GM10266 (cell line): ENCODE measurements at regions not wholly inside any gene's neighbourhood (a gene's known extent, or its start where the extent isn't known, plus 50 kb on each side); places are given as distances from the start of the nearest gene placed in this dataset.

ENCODE experiments used
- DNase-seq: peaks from one replicate; pipeline ENCODE4 v3.0.0; 2012; ENCODE audit errors: extremely low spot score
- TF ChIP-seq, protein P1 (sequence below): IDR thresholded peaks from 2 replicates; pipeline ENCODE4 v1.5.1; 2012; ENCODE audit warnings: mild to moderate bottlenecking, low read depth; ENCODE audit not compliant: control insufficient read depth, insufficient read depth; ENCODE audit errors: missing control alignments

DNA sequence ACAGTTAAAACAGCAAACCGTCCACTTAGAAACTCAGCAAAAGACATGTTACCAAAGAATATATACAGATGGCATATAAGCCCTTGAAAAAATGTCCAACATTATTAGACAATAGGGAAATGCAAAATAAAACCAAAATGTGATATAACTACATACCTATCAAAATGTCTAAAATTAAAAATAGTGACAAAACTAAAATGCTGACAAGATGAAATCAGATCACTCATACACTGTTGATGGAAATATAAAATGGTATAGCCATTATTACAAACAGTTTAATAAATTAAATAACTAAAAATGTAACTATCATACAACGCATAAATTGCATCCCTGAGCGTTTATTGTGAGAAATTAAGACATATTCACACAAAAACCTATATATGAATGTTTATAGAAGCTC, 939.7 kb upstream of the ZWINT start:
- TF ChIP-seq, protein P1, sequence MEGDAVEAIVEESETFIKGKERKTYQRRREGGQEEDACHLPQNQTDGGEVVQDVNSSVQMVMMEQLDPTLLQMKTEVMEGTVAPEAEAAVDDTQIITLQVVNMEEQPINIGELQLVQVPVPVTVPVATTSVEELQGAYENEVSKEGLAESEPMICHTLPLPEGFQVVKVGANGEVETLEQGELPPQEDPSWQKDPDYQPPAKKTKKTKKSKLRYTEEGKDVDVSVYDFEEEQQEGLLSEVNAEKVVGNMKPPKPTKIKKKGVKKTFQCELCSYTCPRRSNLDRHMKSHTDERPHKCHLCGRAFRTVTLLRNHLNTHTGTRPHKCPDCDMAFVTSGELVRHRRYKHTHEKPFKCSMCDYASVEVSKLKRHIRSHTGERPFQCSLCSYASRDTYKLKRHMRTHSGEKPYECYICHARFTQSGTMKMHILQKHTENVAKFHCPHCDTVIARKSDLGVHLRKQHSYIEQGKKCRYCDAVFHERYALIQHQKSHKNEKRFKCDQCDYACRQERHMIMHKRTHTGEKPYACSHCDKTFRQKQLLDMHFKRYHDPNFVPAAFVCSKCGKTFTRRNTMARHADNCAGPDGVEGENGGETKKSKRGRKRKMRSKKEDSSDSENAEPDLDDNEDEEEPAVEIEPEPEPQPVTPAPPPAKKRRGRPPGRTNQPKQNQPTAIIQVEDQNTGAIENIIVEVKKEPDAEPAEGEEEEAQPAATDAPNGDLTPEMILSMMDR: no peak
- DNase-seq: no peak

DNA sequence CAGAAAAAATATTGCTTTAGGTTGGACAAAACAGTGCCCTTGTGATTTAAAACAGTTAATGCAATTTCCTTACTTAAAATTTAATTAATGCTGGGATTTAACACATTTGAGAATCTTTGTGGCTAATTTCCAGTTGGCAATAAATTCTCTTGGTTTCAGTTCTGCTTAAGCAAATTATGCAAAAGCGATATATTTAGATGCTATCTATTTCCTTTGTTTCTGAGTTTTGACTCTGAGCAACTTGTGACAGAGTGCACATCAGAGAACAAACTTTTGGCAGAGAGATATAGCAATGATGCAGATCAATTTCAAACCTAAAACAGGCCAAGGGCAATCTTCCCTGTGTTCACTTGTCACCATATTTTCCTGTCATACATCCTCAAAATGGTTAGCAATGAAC, 933.6 kb upstream of the ZWINT start:
- TF ChIP-seq, protein P1: no peak
- no peak for DNase-seq

DNA sequence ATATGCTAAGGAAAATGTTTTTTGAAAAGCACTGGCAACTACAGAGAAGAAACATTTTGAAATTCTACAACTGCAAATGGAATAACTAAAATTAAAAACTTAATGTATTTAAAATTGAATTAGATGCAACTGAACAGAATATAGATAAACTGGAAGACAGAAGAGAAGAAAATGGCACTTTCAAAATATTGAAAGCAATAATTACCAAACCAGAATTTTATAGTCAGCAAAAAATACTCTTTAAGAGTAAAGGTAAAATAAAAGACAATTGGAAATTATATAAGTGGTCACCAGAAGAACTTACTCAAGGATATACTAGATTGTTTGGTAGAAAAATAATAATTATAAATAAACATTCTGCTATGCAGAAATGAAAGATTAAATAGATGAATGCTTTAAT, 927.7 kb upstream of the ZWINT start:
- no peak for DNase-seq
- TF ChIP-seq, protein P1: no peak

DNA sequence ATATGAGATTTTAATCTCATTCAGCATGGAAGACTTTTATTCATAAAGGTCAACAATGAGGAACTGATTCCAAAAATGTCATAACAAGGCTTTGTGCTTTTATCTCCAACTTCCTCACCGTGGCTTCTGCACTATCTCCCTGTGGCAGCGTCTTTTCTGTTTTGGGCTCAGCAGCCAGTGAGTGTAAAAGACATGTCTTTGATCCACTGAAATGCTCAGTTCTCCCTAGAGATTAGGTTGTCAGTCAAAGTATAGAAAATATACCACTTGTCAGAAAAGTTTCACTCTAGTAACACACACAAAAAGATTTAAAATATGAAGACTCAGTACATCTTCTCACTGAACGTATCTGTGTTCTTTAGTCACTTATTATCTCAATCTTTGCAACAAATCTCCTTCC, 901.8 kb upstream of the ZWINT start:
- no peak for DNase-seq
- TF ChIP-seq, protein P1: no peak

DNA sequence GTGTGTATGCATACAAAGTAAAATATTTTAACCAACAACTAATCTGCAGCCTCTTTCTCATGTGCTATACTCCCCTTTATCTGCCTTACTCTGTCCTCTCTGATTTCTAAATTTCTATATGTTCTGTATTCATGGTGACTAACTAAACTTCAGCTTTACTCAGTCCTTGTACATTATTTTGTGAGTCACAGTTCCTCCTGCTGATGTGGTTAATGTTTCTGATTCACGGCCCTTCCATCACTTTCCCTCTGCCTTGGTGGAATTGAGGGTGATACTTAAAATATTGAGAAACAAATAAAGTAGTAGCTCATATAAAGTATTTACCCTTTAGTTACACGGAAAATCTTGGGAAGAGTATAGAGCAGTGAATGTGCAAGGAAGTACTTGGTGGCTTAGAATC, 899.1 kb upstream of the ZWINT start:
- DNase-seq: no peak

DNA sequence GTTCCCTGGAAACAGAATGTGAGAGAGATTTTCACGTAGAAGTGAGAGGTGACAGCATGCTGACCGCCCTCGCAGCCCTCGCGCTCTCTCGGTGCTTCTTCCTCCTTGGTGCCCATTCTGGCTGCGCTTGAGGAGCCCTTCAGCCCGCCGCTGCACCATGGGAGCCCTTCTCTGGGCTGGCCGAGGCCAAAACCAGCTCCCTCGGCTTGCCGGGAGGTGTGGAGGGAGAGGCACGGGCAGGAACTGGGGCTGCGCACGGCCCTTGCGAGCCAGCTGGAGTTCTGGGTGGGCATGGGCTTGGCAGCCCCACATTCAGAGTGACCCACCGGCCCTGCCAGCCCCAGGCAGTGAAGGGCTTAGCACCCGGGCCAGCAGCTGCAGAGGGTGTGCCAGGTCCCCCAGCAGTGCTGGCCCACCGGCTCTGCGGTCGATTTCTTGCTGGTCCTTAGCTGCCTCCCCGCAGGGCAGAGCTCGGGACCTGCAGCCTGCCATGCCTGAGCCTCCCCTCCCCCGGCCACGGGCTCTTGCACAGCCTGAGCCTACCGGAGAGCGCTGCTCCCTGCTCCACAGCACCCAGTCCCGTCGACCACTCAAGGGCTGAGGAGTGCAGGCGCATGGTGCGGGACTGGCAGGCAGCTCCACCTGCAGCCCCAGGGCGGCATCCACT, 888.7 kb upstream of the ZWINT start:
- TF ChIP-seq, protein P1: no peak
- DNase-seq: no peak

More for the DNA sequence above, 899.1 kb upstream of the ZWINT start:
- TF ChIP-seq, protein P1: no peak

DNA sequence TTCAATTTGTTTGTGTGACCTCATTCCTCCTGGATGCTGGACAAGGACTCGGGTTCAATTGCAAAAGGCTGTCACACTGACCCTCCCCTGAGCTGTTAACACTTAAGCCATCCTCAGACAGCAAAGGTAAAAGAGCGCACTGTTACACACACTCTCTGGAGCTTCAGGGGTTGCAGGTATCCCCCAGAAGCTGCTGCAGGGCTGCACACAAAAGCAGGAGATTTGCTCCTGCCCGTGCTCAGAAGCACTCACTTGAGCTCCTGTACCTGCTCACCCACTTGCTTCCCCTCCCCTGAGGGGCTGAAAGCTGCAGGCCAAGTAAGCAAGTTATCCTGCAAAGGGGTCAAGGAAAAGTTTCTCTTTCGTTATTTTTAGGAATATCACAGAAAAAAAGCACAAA, 886.2 kb upstream of the ZWINT start:
- TF ChIP-seq, protein P1: no peak
- no peak for DNase-seq
